Activated CD4-positive, alpha-beta T cell treated with anti-CD3 and anti-CD28 coated beads, Interleukin-2, amount 50 U/mL, for 24 hours (primary cell): ENCODE measurements at regions not wholly inside any gene's neighbourhood (a gene's known extent, or its start where the extent isn't known, plus 50 kb on each side); places are given as distances from the start of the nearest gene placed in this dataset.
"Not testable (repeated sequence)": the region's sequence is repeated elsewhere in the genome, so short reads cannot be mapped to it uniquely, and the experiment has no call there.

ENCODE experiments used
- DNase-seq, 2 donors: peaks; one replicate each; pipeline ENCODE4 v3.0.0-alpha.2; 2020; ENCODE audit warnings: low read depth in 1 of 2, low spot score in 1 of 2

GRCh38 chr9:41075671-41076070 lies 52.8 kb downstream of the FOXD4L6 start:
- not testable (repeated sequence) for DNase-seq

GRCh38 chr9:41074356-41074942 lies 54.0 kb downstream of the FOXD4L6 start:
- not testable (repeated sequence) for DNase-seq

- DNase-seq = not testable (repeated sequence)
These were observed 54.8 kb downstream of the FOXD4L6 start for GRCh38 chr9:41073471-41074243.

- peak in 1 of 2 donors; percentile 12 for DNase-seq
These were observed 64.2 kb downstream of the FOXD4L6 start for GRCh38 chr9:41064125-41064795.

- DNase-seq = not testable (repeated sequence)
These were observed 65.2 kb downstream of the FOXD4L6 start for GRCh38 chr9:41063243-41063642.

- not testable (repeated sequence) for DNase-seq
These were observed 68.9 kb downstream of the FOXD4L6 start for GRCh38 chr9:41059603-41060002.

GRCh38 chr9:41053666-41054363 lies 74.7 kb downstream of the FOXD4L6 start:
- DNase-seq = not testable (repeated sequence)

- DNase-seq = not testable (repeated sequence)
These were observed 79.8 kb downstream of the FOXD4L6 start for GRCh38 chr9:41048672-41049071.

- DNase-seq = not testable (repeated sequence)
These were observed 80.7 kb downstream of the FOXD4L6 start for GRCh38 chr9:41047792-41048191.

- not testable (repeated sequence) for DNase-seq
These were observed 83.6 kb downstream of the FOXD4L6 start for GRCh38 chr9:41044930-41045329.

GRCh38 chr9:41043433-41043832 lies 85.0 kb downstream of the FOXD4L6 start:
- not testable (repeated sequence) for DNase-seq

- DNase-seq = not testable (repeated sequence)
These were observed 86.4 kb downstream of the FOXD4L6 start for GRCh38 chr9:41042111-41042510.

- not testable (repeated sequence) for DNase-seq
These were observed 87.7 kb downstream of the FOXD4L6 start for GRCh38 chr9:41040705-41041342.

GRCh38 chr9:41035276-41035675 lies 93.2 kb downstream of the FOXD4L6 start:
- DNase-seq = not testable (repeated sequence)

GRCh38 chr9:41034699-41035197 lies 93.7 kb downstream of the FOXD4L6 start:
- not testable (repeated sequence) for DNase-seq

- not testable (repeated sequence) for DNase-seq
These were observed 94.6 kb downstream of the FOXD4L6 start for GRCh38 chr9:41033877-41034276.

- DNase-seq = not testable (repeated sequence)
These were observed 95.1 kb downstream of the FOXD4L6 start for GRCh38 chr9:41033360-41033759.

- DNase-seq = not testable (repeated sequence)
These were observed 101.4 kb downstream of the FOXD4L6 start for GRCh38 chr9:41026912-41027676.

GRCh38 chr9:41022365-41022764 lies 106.1 kb downstream of the FOXD4L6 start:
- not testable (repeated sequence) for DNase-seq
